Astrocyte of the spinal cord (primary cell): ENCODE measurements at regions not wholly inside any gene's neighbourhood (a gene's known extent, or its start where the extent isn't known, plus 50 kb on each side); places are given as distances from the start of the nearest gene placed in this dataset.

Source experiments
- DNase-seq: peaks from one replicate; pipeline ENCODE4 v3.0.0; 2011; ENCODE audit warnings: low read depth, low spot score
- H3K4me3 ChIP-seq: 2 replicates; pipeline ENCODE4 v1.5.1; 2011; ENCODE audit warnings: low read depth, mild to moderate bottlenecking, low read length, moderate library complexity
- in situ Hi-C: cut with HindIII; loops from 2 replicates; pipeline ENCODE4 v1.10.0; 2017; ENCODE audit warnings: low sequenced_read_pairs
- TF ChIP-seq, protein P1 (sequence below): IDR thresholded peaks from 2 replicates; pipeline ENCODE4 v1.5.1; 2012; ENCODE audit warnings: low read depth, mild to moderate bottlenecking, low read length, inconsistent platforms

DNA sequence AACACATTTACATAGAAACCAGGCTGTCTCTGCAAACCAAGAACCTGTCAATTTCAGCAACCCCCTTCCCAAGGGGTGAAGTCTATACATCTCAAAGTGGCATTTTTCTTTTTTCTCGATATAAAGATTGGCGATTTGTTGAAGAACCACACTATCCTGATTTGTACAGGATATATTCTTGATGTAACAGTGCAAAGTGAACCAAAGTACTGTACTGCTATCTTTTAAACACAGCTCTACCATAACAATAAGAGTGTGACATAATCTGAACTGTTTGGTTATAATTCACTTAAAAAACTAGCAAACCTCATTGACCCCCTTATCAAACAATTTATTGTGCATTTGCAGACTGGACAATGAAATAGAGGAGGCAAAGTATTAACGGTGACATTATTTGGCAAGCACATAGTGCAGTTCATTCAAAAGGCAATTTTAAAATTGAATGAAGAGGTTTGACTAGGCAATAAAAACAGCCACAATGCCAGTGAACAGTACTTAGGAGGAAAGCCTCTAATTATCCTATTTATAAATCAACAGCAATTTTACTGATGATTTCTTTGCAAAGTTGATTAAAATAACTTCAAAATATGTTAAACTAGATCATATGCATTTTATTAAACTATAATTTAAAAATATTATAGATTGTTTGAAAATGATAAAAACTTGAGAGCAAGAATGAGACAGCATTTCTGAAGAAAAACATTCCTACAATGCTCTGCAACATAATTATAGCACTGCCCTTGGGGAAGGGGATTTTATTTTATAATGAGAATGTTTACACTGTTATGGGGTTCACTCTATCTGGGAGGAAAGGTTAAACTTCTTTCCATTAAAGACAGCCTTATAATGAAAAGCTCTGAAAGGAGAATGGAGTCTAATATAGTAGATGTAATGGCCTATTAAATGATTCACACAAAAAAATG is 440.9 kb downstream of the ZEB2 start:
- TF ChIP-seq, protein P1, sequence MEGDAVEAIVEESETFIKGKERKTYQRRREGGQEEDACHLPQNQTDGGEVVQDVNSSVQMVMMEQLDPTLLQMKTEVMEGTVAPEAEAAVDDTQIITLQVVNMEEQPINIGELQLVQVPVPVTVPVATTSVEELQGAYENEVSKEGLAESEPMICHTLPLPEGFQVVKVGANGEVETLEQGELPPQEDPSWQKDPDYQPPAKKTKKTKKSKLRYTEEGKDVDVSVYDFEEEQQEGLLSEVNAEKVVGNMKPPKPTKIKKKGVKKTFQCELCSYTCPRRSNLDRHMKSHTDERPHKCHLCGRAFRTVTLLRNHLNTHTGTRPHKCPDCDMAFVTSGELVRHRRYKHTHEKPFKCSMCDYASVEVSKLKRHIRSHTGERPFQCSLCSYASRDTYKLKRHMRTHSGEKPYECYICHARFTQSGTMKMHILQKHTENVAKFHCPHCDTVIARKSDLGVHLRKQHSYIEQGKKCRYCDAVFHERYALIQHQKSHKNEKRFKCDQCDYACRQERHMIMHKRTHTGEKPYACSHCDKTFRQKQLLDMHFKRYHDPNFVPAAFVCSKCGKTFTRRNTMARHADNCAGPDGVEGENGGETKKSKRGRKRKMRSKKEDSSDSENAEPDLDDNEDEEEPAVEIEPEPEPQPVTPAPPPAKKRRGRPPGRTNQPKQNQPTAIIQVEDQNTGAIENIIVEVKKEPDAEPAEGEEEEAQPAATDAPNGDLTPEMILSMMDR: no peak
- DNase-seq: no peak
- H3K4me3 ChIP-seq: no peak overlapping the region
- in situ Hi-C loops: no loop called here

DNA sequence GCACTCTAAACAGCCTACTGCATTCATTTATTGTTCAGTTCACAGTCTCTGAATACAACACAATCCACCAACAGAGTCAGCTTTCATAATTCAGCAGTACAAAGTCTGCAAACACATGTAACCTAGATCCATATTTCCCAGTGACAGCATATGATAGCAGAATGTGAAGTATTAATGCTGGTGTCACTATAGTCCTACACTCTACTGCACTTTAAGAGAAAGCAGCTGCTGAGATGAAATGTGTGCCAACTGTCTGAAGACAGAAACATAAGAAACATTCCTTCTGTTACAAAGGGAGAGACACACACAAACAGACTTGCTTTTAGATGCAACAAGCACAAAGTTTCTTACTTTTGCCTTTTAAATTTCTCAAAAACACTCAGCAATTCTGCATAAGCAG is 441.8 kb downstream of the ZEB2 start:
- DNase-seq: peak; percentile 29
- H3K4me3 ChIP-seq: no peak overlapping the region
- TF ChIP-seq, protein P1: no peak
- in situ Hi-C loops: no loop called here

DNA sequence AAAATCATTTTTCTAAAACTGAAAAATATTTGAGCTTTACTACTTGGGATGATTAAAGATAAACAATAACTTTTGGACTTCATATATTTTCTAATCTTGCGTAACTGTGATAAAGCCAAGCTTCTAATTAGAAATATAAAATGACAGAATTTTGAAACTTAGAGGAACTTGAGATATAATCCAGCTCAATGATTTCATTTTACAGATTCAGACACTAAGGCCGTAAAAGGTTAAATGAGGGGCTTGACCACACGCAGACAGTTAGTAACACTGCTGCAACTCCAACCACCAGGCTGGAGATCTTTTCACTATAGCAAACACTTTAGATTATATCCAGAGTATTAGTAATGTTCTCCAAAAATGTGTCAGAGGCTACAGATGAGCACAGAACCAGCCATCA is 445.5 kb downstream of the ZEB2 start:
- in situ Hi-C loops: no loop called here
- DNase-seq: no peak
- no peak overlapping the region for H3K4me3 ChIP-seq
- TF ChIP-seq, protein P1: no peak

DNA sequence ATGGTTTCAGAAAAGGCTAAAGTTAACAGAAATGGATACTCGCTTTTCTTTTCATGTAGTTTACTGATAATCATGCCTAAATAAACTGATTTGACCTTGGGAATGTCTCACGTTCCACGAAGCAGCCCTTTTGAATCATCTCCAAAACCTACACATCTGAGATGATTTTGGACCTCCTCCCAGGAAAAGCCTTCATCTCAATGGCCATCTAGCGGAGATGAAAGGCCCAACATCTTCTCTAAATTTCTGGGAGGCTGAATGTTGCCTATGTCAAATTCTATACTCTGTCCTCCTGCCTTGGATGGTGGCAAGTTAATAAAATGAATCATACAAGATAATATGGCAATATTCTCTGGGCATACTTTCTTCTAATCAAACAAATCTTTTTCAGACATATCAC is 448.5 kb downstream of the ZEB2 start:
- in situ Hi-C loops: no loop called here
- no peak overlapping the region for H3K4me3 ChIP-seq
- peak; percentile 60 for DNase-seq
- TF ChIP-seq, protein P1: peak; percentile 55

DNA sequence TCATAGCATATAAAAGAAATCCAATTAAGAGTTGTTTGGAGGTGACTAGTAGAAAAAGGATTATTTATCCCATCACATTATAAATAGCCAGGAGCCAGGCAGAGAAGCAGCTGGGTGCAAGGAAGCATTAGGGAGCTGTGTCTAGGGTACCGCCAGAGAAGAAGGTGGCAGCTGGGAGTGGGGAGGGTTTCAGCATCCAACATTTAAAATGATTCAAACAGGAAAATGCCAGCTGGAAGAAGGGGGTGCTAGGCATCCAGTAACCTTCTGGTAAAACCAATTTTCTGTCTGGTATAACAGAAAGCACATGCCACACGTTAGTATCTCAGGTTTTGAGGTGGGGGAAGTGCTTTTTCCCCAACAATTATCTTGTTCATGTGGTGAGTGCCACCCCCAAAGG is 452.4 kb downstream of the ZEB2 start:
- in situ Hi-C loops: no loop called here
- TF ChIP-seq, protein P1: no peak

DNA sequence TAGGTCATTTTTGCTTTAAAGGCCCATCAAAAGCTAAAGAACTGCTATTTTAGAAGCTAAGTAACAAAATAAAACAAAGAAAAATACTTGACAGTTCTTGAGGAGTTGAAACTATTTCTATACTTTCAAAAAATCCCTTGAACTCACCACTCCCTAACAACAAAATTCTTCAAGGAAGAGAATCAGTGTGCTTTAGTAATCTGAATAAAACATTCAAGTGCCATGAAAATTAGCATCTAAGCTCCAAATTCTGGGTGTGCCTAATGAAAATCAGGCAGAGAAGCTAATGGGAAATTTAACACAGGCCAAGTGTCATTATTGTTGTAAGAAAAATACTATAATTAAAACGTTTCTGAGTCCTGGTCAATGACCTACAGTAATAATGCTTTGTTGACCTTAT is 456.3 kb downstream of the ZEB2 start:
- DNase-seq: no peak
- TF ChIP-seq, protein P1: no peak
- in situ Hi-C loops: no loop called here
- H3K4me3 ChIP-seq: no peak overlapping the region

More for the DNA sequence above, 452.4 kb downstream of the ZEB2 start:
- H3K4me3 ChIP-seq: no peak overlapping the region
- no peak for DNase-seq
